ENCODE measurements at regions not wholly inside any gene's neighbourhood (a gene's known extent, or its start where the extent isn't known, plus 50 kb on each side); places are given as distances from the start of the nearest gene placed in this dataset.

- TF ChIP-seq CTCF (conservative IDR thresholded peaks at IDR 0.05) (no peak), ZFX (IDR thresholded peaks at IDR 0.05) (no peak)
These were observed 465.0 kb downstream of the AGTPBP1 start for GRCh38 chr9:85276741-85277140.
